Stomach (tissue), 4 donors: ENCODE measurements at regions not wholly inside any gene's neighbourhood (a gene's known extent, or its start where the extent isn't known, plus 50 kb on each side); places are given as distances from the start of the nearest gene placed in this dataset.

Experiments used
- CTCF ChIP-seq, 7 experiments: fragments of 450-650 bp in 4 of 7; fragments of 200-600 bp in 3 of 7; sonication (generic) in 3 of 7; IDR thresholded peaks; one replicate each; pipeline ENCODE4 v1.5.1; 2016 to 2019; ENCODE audit warnings: antibody characterized with exemption in 7 of 7, control low read depth in 2 of 7, mild to moderate bottlenecking in 1 of 7
- EP300 ChIP-seq: sonication (generic); formaldehyde crosslinking; IDR thresholded peaks from one replicate; pipeline ENCODE4 v1.6.1; 2017; ENCODE audit warnings: antibody characterized with exemption
- POLR2A ChIP-seq, 4 donors: fragments of 450-650 bp; IDR thresholded peaks; one replicate each; pipeline ENCODE4 v1.6.1; 2016; ENCODE audit warnings: antibody characterized with exemption in 4 of 4, control low read depth in 2 of 4, mild to moderate bottlenecking in 1 of 4, moderate library complexity in 1 of 4
- POLR2AphosphoS5 ChIP-seq, 3 donors: sonication (generic); formaldehyde crosslinking; IDR thresholded peaks; one replicate each; pipeline ENCODE4 v1.6.1; 2016; ENCODE audit warnings: antibody characterized with exemption in 3 of 3

- TF ChIP-seq CTCF (IDR thresholded peaks at IDR 0.05) (no peak), POLR2A (IDR thresholded peaks at IDR 0.05) (no peak), EP300 (no peak), POLR2AphosphoS5 (IDR thresholded peaks at IDR 0.05) (no peak)
These were observed 182.5 kb downstream of the GAS1 start for GRCh38 chr9:86764671-86765343.
